Peyer's patch (tissue), 4 donors: ENCODE measurements at regions not wholly inside any gene's neighbourhood (a gene's known extent, or its start where the extent isn't known, plus 50 kb on each side); places are given as distances from the start of the nearest gene placed in this dataset.

Experiments
- DNase-seq, 3 donors: peaks; one replicate each; pipeline ENCODE4 v3.0.0-alpha.2; 2017 to 2019
- H3K27ac ChIP-seq, 4 donors: fragments of 200-600 bp; sonication (generic); one replicate each; pipeline ENCODE4 v1.5.1; 2016 to 2019
- H3K27me3 ChIP-seq, 2 donors: fragments of 200-600 bp; sonication (generic); one replicate each; pipeline ENCODE4 v1.5.1; 2019
- H3K36me3 ChIP-seq, 3 donors: fragments of 200-600 bp; sonication (generic); one replicate each; pipeline ENCODE4 v1.5.1; 2016 to 2019
- H3K4me1 ChIP-seq, 4 donors: fragments of 200-600 bp; sonication (generic); one replicate each; pipeline ENCODE4 v1.5.1; 2016 to 2019
- H3K4me3 ChIP-seq, 4 donors: fragments of 200-600 bp; sonication (generic); 1 replicate in 3 of 4; 2 replicates in 1 of 4; pipeline ENCODE4 v1.5.1; 2016 to 2019; ENCODE audit warnings: mild to moderate bottlenecking in 1 of 4
- H3K9me3 ChIP-seq, 4 donors: fragments of 200-600 bp; sonication (generic); one replicate each; pipeline ENCODE4 v1.5.1; 2016 to 2019; ENCODE audit warnings: mild to moderate bottlenecking in 1 of 4
- POLR2A ChIP-seq, 2 donors: fragments of 450-650 bp; IDR thresholded peaks; one replicate each; pipeline ENCODE4 v1.5.1; 2017; ENCODE audit warnings: antibody characterized with exemption in 2 of 2, mild to moderate bottlenecking in 2 of 2, moderate library complexity in 2 of 2
- TF ChIP-seq, protein P1 (sequence below), 6 experiments: fragments of 450-650 bp in 4 of 6; fragments of 200-600 bp in 2 of 6; sonication (generic) in 1 of 6; IDR thresholded peaks; one replicate each; pipeline ENCODE4 v1.5.1; 2017 to 2019; ENCODE audit warnings: antibody characterized with exemption in 6 of 6, mild to moderate bottlenecking in 3 of 6, moderate library complexity in 1 of 6

DNA sequence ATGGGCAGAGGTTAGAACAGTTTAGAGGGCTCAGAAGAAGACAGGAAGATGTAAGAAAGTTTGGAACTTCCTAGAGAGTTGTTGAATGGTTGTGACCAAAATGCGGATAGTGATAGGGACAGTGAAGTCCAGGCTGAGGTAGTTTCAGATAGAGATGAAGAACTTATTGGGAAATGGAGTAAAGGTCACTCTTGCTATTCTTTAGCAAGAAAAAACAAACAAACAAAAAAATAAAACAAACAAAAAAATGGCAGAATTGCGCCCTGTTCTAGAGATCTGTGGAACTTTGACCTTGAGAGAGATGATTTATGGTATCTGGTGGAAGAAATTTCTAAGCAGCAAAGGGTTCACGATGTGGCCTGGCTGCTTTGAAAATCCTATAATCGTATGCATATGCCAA lies 185.1 kb upstream of the SFRP2 start:
- no peak overlapping the region for H3K4me3 ChIP-seq
- H3K27me3 ChIP-seq = no peaks in the 10 kb centered on the region
- H3K36me3 ChIP-seq = no peaks in the 10 kb centered on the region
- H3K4me1 ChIP-seq = no peaks in the 10 kb centered on the region
- TF ChIP-seq, protein P1, sequence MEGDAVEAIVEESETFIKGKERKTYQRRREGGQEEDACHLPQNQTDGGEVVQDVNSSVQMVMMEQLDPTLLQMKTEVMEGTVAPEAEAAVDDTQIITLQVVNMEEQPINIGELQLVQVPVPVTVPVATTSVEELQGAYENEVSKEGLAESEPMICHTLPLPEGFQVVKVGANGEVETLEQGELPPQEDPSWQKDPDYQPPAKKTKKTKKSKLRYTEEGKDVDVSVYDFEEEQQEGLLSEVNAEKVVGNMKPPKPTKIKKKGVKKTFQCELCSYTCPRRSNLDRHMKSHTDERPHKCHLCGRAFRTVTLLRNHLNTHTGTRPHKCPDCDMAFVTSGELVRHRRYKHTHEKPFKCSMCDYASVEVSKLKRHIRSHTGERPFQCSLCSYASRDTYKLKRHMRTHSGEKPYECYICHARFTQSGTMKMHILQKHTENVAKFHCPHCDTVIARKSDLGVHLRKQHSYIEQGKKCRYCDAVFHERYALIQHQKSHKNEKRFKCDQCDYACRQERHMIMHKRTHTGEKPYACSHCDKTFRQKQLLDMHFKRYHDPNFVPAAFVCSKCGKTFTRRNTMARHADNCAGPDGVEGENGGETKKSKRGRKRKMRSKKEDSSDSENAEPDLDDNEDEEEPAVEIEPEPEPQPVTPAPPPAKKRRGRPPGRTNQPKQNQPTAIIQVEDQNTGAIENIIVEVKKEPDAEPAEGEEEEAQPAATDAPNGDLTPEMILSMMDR (IDR thresholded peaks at IDR 0.05) = no peak
- no peak for TF ChIP-seq POLR2A (IDR thresholded peaks at IDR 0.05)
- H3K9me3 ChIP-seq = peaks cover 0 to 7% (median 2%) of the 10 kb centered on the region in 4 donors
- H3K27ac ChIP-seq = no peak overlapping the region
- DNase-seq = no peak

GRCh38 chr4:153971899-153972298 lies 183.0 kb upstream of the SFRP2 start:
- TF ChIP-seq POLR2A (IDR thresholded peaks at IDR 0.05) = no peak
- TF ChIP-seq, protein P1 (IDR thresholded peaks at IDR 0.05) = no peak
- Histone ChIP-seq H3K9me3 (peaks cover 0 to 7% (median 2%) of the 10 kb centered on the region in 4 donors), H3K27me3 (no peaks in the 10 kb centered on the region), H3K4me1 (no peaks in the 10 kb centered on the region), H3K27ac (no peak overlapping the region), H3K4me3 (no peak overlapping the region), H3K36me3 (no peaks in the 10 kb centered on the region)
- no peak for DNase-seq

- peaks cover 0 to 7% (median 2%) of the 10 kb centered on the region in 4 donors for H3K9me3 ChIP-seq
- no peak for DNase-seq
- no peaks in the 10 kb centered on the region for H3K36me3 ChIP-seq
- TF ChIP-seq POLR2A (IDR thresholded peaks at IDR 0.05) = no peak
- TF ChIP-seq, protein P1 (IDR thresholded peaks at IDR 0.05) = no peak
- H3K27ac ChIP-seq = no peak overlapping the region
- H3K4me1 ChIP-seq = no peaks in the 10 kb centered on the region
- no peaks in the 10 kb centered on the region for H3K27me3 ChIP-seq
- no peak overlapping the region for H3K4me3 ChIP-seq
Measured at GRCh38 chr4:153970169-153970568, 181.3 kb upstream of the SFRP2 start.

DNA sequence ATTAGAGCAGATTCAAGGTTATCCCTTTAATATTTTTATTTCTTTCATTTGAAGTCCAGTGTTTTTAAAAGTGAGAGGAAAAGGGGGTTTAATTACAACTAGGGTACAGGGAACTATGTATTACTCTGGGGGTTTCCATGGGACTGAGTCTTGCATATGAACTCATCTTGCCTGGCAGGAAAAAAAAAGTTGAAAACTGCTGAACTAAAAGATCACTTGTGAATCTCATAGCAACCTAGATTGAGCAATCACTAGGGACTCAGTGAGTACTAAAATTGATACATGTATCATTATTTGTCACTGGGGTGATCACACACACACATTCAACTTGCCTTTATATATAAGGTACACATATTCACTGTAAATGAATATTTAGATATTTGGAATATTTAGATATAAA lies 180.7 kb upstream of the SFRP2 start:
- H3K4me3 ChIP-seq = no peak overlapping the region
- H3K9me3 ChIP-seq = peaks cover 0 to 5% (median under 1%) of the 10 kb centered on the region in 4 donors
- H3K27ac ChIP-seq = no peak overlapping the region
- no peak for DNase-seq
- H3K27me3 ChIP-seq = no peaks in the 10 kb centered on the region
- no peak for TF ChIP-seq POLR2A (IDR thresholded peaks at IDR 0.05)
- TF ChIP-seq, protein P1 (IDR thresholded peaks at IDR 0.05) = no peak
- H3K36me3 ChIP-seq = no peaks in the 10 kb centered on the region
- no peaks in the 10 kb centered on the region for H3K4me1 ChIP-seq

DNA sequence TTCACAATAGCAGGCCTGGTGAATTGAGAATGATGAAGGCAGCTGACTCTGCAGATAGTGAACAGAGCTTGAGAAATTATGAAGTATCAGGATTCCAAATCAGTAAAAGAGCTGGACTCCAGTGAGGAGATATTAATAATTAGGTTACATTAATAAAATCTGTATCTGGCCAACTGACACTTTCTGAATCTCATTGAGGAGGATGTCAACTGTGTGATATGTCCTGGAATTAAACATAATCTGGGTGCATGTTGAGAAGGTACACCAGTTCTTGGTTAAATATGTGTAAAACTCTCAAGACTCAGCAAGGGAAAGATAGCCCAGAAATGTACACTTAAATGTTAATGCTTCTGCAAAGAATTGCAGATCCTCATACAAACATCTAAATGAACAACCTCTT lies 177.8 kb upstream of the SFRP2 start:
- no peak overlapping the region for H3K27ac ChIP-seq
- no peaks in the 10 kb centered on the region for H3K4me1 ChIP-seq
- DNase-seq = no peak
- H3K4me3 ChIP-seq = no peak overlapping the region
- TF ChIP-seq POLR2A (IDR thresholded peaks at IDR 0.05) = no peak
- TF ChIP-seq, protein P1 (IDR thresholded peaks at IDR 0.05) = no peak
- no peaks in the 10 kb centered on the region for H3K9me3 ChIP-seq
- H3K27me3 ChIP-seq = no peaks in the 10 kb centered on the region
- no peaks in the 10 kb centered on the region for H3K36me3 ChIP-seq

GRCh38 chr4:153963216-153963615 lies 174.3 kb upstream of the SFRP2 start:
- TF ChIP-seq, protein P1 (IDR thresholded peaks at IDR 0.05) = no peak
- TF ChIP-seq POLR2A (IDR thresholded peaks at IDR 0.05) = no peak
- Histone ChIP-seq H3K27me3 (no peaks in the 10 kb centered on the region), H3K4me3 (no peak overlapping the region), H3K9me3 (no peaks in the 10 kb centered on the region), H3K27ac (no peak overlapping the region), H3K4me1 (no peaks in the 10 kb centered on the region), H3K36me3 (no peaks in the 10 kb centered on the region)
- DNase-seq = no peak
